H9 (cell line): ENCODE measurements at regions not wholly inside any gene's neighbourhood (a gene's known extent, or its start where the extent isn't known, plus 50 kb on each side); places are given as distances from the start of the nearest gene placed in this dataset.

ENCODE experiments used
- DNase-seq: peaks from one replicate; pipeline ENCODE4 v3.0.0-alpha.2; 2017
- H2AFZ ChIP-seq: one replicate; pipeline ENCODE4 v1.6.1; 2013; ENCODE audit warnings: mild to moderate bottlenecking, low read length, control low read depth, moderate library complexity
- H2AK5ac ChIP-seq: 2 replicates; pipeline ENCODE4 v1.6.1; 2013; ENCODE audit warnings: low read length, control low read depth, mixed read lengths; ENCODE audit not compliant: insufficient read length
- H2BK120ac ChIP-seq: one replicate; pipeline ENCODE4 v1.6.1; 2013; ENCODE audit warnings: low read depth, mild to moderate bottlenecking, low read length, control low read depth, inconsistent platforms; ENCODE audit not compliant: poor library complexity, severe bottlenecking
- H2BK12ac ChIP-seq: 2 replicates; pipeline ENCODE4 v1.6.1; 2013; ENCODE audit warnings: low read length, control low read depth, mixed read lengths, low read depth; ENCODE audit not compliant: insufficient read length
- H2BK15ac ChIP-seq: 2 replicates; pipeline ENCODE4 v1.6.1; 2013; ENCODE audit warnings: low read depth, low read length, control low read depth
- H2BK20ac ChIP-seq: one replicate; pipeline ENCODE4 v1.6.1; 2013; ENCODE audit warnings: low read depth, mild to moderate bottlenecking, low read length, control low read depth, inconsistent platforms; ENCODE audit not compliant: poor library complexity, severe bottlenecking
- H2BK5ac ChIP-seq: 2 replicates; pipeline ENCODE4 v1.6.1; 2013; ENCODE audit warnings: low read length, control low read depth, mixed read lengths; ENCODE audit not compliant: insufficient read length
- H3K14ac ChIP-seq: 2 replicates; pipeline ENCODE4 v1.6.1; 2013; ENCODE audit warnings: low read length, control low read depth; ENCODE audit not compliant: insufficient read depth
- H3K18ac ChIP-seq: 2 replicates; pipeline ENCODE4 v1.6.1; 2013; ENCODE audit warnings: low read depth, mild to moderate bottlenecking, mixed read lengths, low read length, control low read depth; ENCODE audit not compliant: insufficient read length
- H3K23ac ChIP-seq: 2 replicates; pipeline ENCODE4 v1.6.1; 2013; ENCODE audit warnings: low read length, control low read depth, mixed read lengths, low read depth; ENCODE audit not compliant: insufficient read length
- H3K23me2 ChIP-seq: 2 replicates; pipeline ENCODE4 v1.6.1; 2013; ENCODE audit warnings: low read depth, mild to moderate bottlenecking, mixed read lengths, low read length, control low read depth; ENCODE audit not compliant: insufficient read length, poor library complexity, severe bottlenecking
- H3K27ac ChIP-seq: 2 replicates; pipeline ENCODE4 v1.5.1; 2013; ENCODE audit warnings: low read length, control low read depth, mixed read lengths, low read depth; ENCODE audit not compliant: insufficient read length
- H3K27me3 ChIP-seq: 2 replicates; pipeline ENCODE4 v1.6.1; 2013; ENCODE audit warnings: low read length, control low read depth, inconsistent platforms; ENCODE audit not compliant: insufficient read depth
- H3K4ac ChIP-seq: 2 replicates; pipeline ENCODE4 v1.6.1; 2013; ENCODE audit warnings: low read depth, mild to moderate bottlenecking, control low read depth, inconsistent platforms, low read length, moderate library complexity
- H3K4me1 ChIP-seq: 2 replicates; pipeline ENCODE4 v1.6.1; 2013; ENCODE audit warnings: low read length, control low read depth, inconsistent platforms; ENCODE audit not compliant: insufficient read depth
- H3K4me2 ChIP-seq: 2 replicates; pipeline ENCODE4 v1.6.1; 2013; ENCODE audit warnings: low read length, control low read depth, mixed read lengths; ENCODE audit not compliant: insufficient read length, insufficient read depth
- H3K56ac ChIP-seq: 2 replicates; pipeline ENCODE4 v1.6.1; 2013; ENCODE audit warnings: low read depth, mild to moderate bottlenecking, mixed read lengths, low read length, control low read depth; ENCODE audit not compliant: insufficient read length
- H3K79me1 ChIP-seq: 2 replicates; pipeline ENCODE4 v1.6.1; 2013; ENCODE audit warnings: low read depth, mild to moderate bottlenecking, moderate library complexity, low read length, control low read depth, inconsistent platforms; ENCODE audit not compliant: insufficient read depth, poor library complexity, severe bottlenecking
- H3K79me2 ChIP-seq: 2 replicates; pipeline ENCODE4 v1.6.1; 2013; ENCODE audit warnings: low read length, control low read depth, inconsistent platforms; ENCODE audit not compliant: insufficient read depth
- H3K9ac ChIP-seq: 2 replicates; pipeline ENCODE4 v1.6.1; 2013; ENCODE audit warnings: low read length, control low read depth, mixed read lengths; ENCODE audit not compliant: insufficient read length; ENCODE audit errors: extremely low read depth
- H3K9me3 ChIP-seq: one replicate; pipeline ENCODE4 v1.6.1; 2013; ENCODE audit warnings: low read depth, low read length, inconsistent platforms; ENCODE audit not compliant: control insufficient read depth
- H3T11ph ChIP-seq: one replicate; pipeline ENCODE4 v1.6.1; 2013; ENCODE audit warnings: mild to moderate bottlenecking, low read length, control low read depth, inconsistent platforms
- H4K20me1 ChIP-seq: one replicate; pipeline ENCODE4 v1.6.1; 2013; ENCODE audit not compliant: control insufficient read depth, insufficient read length, insufficient read depth
- H4K5ac ChIP-seq: 2 replicates; pipeline ENCODE4 v1.6.1; 2013; ENCODE audit warnings: low read depth, mild to moderate bottlenecking, mixed read lengths, low read length, control low read depth; ENCODE audit not compliant: insufficient read length
- H4K8ac ChIP-seq: replicated peaks from 2 replicates; pipeline ENCODE4 v1.6.1; 2013; ENCODE audit warnings: low read length, control low read depth, mixed read lengths, low read depth; ENCODE audit not compliant: insufficient read length
- H4K91ac ChIP-seq: 2 replicates; pipeline ENCODE4 v1.6.1; 2013; ENCODE audit warnings: low read depth, mild to moderate bottlenecking, moderate library complexity, mixed read lengths, low read length, control low read depth; ENCODE audit not compliant: insufficient read length
- H3K27ac Mint-ChIP-seq, 3 experiments: 2 replicates in 2 of 3; 3 replicates in 1 of 3; pipeline ENCODE4 v1.8.0; 2020 to 2021; ENCODE audit warnings: mixed read lengths in 3 of 3, mild to moderate bottlenecking in 1 of 3, moderate library complexity in 1 of 3
- H3K27me3 Mint-ChIP-seq: 2 replicates; pipeline ENCODE4 v1.8.0; 2021; ENCODE audit warnings: low read depth, mild to moderate bottlenecking, moderate library complexity, mixed read lengths
- H3K36me3 Mint-ChIP-seq, 3 experiments: 2 replicates in 2 of 3; 3 replicates in 1 of 3; pipeline ENCODE4 v1.8.0; 2020 to 2021; ENCODE audit warnings: low read depth in 3 of 3, mixed read lengths in 3 of 3; ENCODE audit not compliant: insufficient read depth in 1 of 3
- H3K4me1 Mint-ChIP-seq, 2 experiments: 2 replicates each; pipeline ENCODE4 v1.8.0; 2020; ENCODE audit warnings: mixed read lengths in 2 of 2
- H3K4me3 Mint-ChIP-seq, 2 experiments: 2 replicates in 1 of 2; 3 replicates in 1 of 2; pipeline ENCODE4 v1.8.0; 2020 to 2021; ENCODE audit warnings: mild to moderate bottlenecking in 2 of 2, mixed read lengths in 2 of 2, moderate library complexity in 1 of 2
- H3K9me3 Mint-ChIP-seq, 2 experiments: 2 replicates in 1 of 2; 3 replicates in 1 of 2; pipeline ENCODE4 v1.8.0; 2020; ENCODE audit warnings: mild to moderate bottlenecking in 2 of 2, mixed read lengths in 2 of 2, moderate library complexity in 1 of 2
- CTCF ChIP-seq: fragments of 200-600 bp; sonication (generic); conservative IDR thresholded peaks from 3 replicates; pipeline ENCODE4 v1.8.0; 2021; ENCODE audit warnings: antibody characterized with exemption, mild to moderate bottlenecking
- WGBS: extraction: QIAGEN DNeasy Blood & Tissue Kit; methylation state at CpG from one replicate; pipeline ENCODE4 v1.1.7; 2013; ENCODE audit warnings: missing lambda C conversion rate, low lambda C conversion rate, mixed read lengths; ENCODE audit not compliant: insufficient read length; ENCODE audit errors: extremely low coverage; 5-methylcytosine and 5-hydroxymethylcytosine counted together

GRCh38 chr3:106617276-106617675 is 748.5 kb upstream of the CBLB start:
- Histone ChIP-seq H4K20me1 (no peaks in the 10 kb centered on the region), H3K27ac (no peak overlapping the region), H3K23me2 (no peaks in the 10 kb centered on the region), H3K4me1 (no peaks in the 10 kb centered on the region), H3K14ac (no peak overlapping the region), H3K56ac (no peak overlapping the region), H2BK20ac (no peak overlapping the region), H3K9me3 (no peaks in the 10 kb centered on the region), H3K79me2 (no peaks in the 10 kb centered on the region), H3K23ac (no peak overlapping the region), H3K4ac (no peak overlapping the region), H3K79me1 (no peaks in the 10 kb centered on the region), H4K5ac (no peak overlapping the region), H2BK5ac (no peak overlapping the region), H2AK5ac (no peak overlapping the region), H2BK15ac (no peak overlapping the region), H3T11ph (no peak overlapping the region), H4K8ac (no peak overlapping the region), H3K27me3 (no peaks in the 10 kb centered on the region), H3K4me2 (no peak overlapping the region), H2BK120ac (no peak overlapping the region), H4K91ac (no peak overlapping the region), H3K9ac (no peak overlapping the region), H2AFZ (no peak overlapping the region), H3K18ac (no peak overlapping the region), H2BK12ac (no peak overlapping the region)
- Mint-ChIP-seq H3K27ac (no peak overlapping the region), H3K4me1 (peaks cover 7 to 9% of the 10 kb centered on the region in 2 experiments), H3K27me3 (no peaks in the 10 kb centered on the region; the same call in 1 of the 2 replicates), H3K4me3 (no peak overlapping the region), H3K36me3 (peaks cover 15 to 25% (median 18%) of the 10 kb centered on the region in 3 experiments), H3K9me3 (peaks cover 18 to 22% of the 10 kb centered on the region in 2 experiments)
- no peak for DNase-seq
- TF ChIP-seq CTCF: no peak
- WGBS: no CpG with 5 or more reads among the region's 2 CpGs
